ENCODE measurements at regions not wholly inside any gene's neighbourhood (a gene's known extent, or its start where the extent isn't known, plus 50 kb on each side); places are given as distances from the start of the nearest gene placed in this dataset.

GRCh38 chr5:9927106-9927505, 297.0 kb upstream of the TAS2R1 start:
- H3K9ac ChIP-seq (ENCODE audit: low read length), result no peak overlapping the region
- H3K27me3 ChIP-seq (ENCODE audit: insufficient read depth, low read depth, low read length), result no peaks in the 10 kb centered on the region
- H3K36me3 ChIP-seq (ENCODE audit: insufficient read depth, low read length), result no peaks in the 10 kb centered on the region
- H3K27ac ChIP-seq (ENCODE audit: low read length), result no peak overlapping the region
- TF ChIP-seq EZH2 (IDR thresholded peaks at IDR 0.05; ENCODE audit: borderline replicate concordance, insufficient read depth, low read length, poor library complexity, severe bottlenecking), result no peak
- H3K9me3 ChIP-seq (ENCODE audit: low read length), result no peaks in the 10 kb centered on the region
- no peak overlapping the region for H3K4me3 ChIP-seq (ENCODE audit: low read length)
- H3F3A ChIP-seq (ENCODE audit: insufficient read depth, low read length, poor library complexity, severe bottlenecking), result no peaks in the 10 kb centered on the region
- H3K9me2 ChIP-seq (ENCODE audit: insufficient read depth, low read length), result no peaks in the 10 kb centered on the region
- no peak overlapping the region for H3K4me2 ChIP-seq (ENCODE audit: low read length)
- H4K20me1 ChIP-seq (ENCODE audit: insufficient read depth), result no peaks in the 10 kb centered on the region
- no peak overlapping the region for H2AFZ ChIP-seq (ENCODE audit: low read depth, low read length)
- H3K79me2 ChIP-seq (replicated peaks; ENCODE audit: insufficient read depth, low read length), result no peaks in the 10 kb centered on the region

GRCh38 chr5:9924614-9925013, 294.5 kb upstream of the TAS2R1 start:
- Histone ChIP-seq H3K9me3 (ENCODE audit: low read length) (no peaks in the 10 kb centered on the region), H3K4me2 (ENCODE audit: low read length) (no peak overlapping the region), H3K9me2 (ENCODE audit: insufficient read depth, low read length) (no peaks in the 10 kb centered on the region), H3K27me3 (ENCODE audit: insufficient read depth, low read depth, low read length) (no peaks in the 10 kb centered on the region), H3K79me2 (replicated peaks; ENCODE audit: insufficient read depth, low read length) (no peaks in the 10 kb centered on the region), H3F3A (ENCODE audit: insufficient read depth, low read length, poor library complexity, severe bottlenecking) (no peaks in the 10 kb centered on the region), H4K20me1 (ENCODE audit: insufficient read depth) (no peaks in the 10 kb centered on the region), H2AFZ (ENCODE audit: low read depth, low read length) (no peak overlapping the region), H3K27ac (ENCODE audit: low read length) (no peak overlapping the region), H3K36me3 (ENCODE audit: insufficient read depth, low read length) (no peaks in the 10 kb centered on the region), H3K9ac (ENCODE audit: low read length) (no peak overlapping the region), H3K4me3 (ENCODE audit: low read length) (no peak overlapping the region)
- no peak for TF ChIP-seq EZH2 (IDR thresholded peaks at IDR 0.05; ENCODE audit: borderline replicate concordance, insufficient read depth, low read length, poor library complexity, severe bottlenecking)
- TF ChIP-seq EP300 (conservative IDR thresholded peaks at IDR 0.05; ENCODE audit: poor library complexity, severe bottlenecking), result no peak
- no peak for TF ChIP-seq POLR2AphosphoS5 (IDR thresholded peaks at IDR 0.05)
- no peak for TF ChIP-seq RAD21 (conservative IDR thresholded peaks at IDR 0.05)
- TF ChIP-seq REST (IDR thresholded peaks at IDR 0.05; ENCODE audit: borderline replicate concordance), result no peak
- TF ChIP-seq CTCF (IDR thresholded peaks at IDR 0.05; ENCODE audit: poor library complexity, severe bottlenecking), result no peak
- TF ChIP-seq SMC3 (conservative IDR thresholded peaks at IDR 0.05; ENCODE audit: poor library complexity), result no peak
- TF ChIP-seq MXI1 (conservative IDR thresholded peaks at IDR 0.05; ENCODE audit: poor library complexity, severe bottlenecking), result no peak
- TF ChIP-seq TAF1 (IDR thresholded peaks at IDR 0.05; ENCODE audit: low read depth), result no peak

GRCh38 chr5:9922719-9923118, 292.6 kb upstream of the TAS2R1 start:
- TF ChIP-seq REST (IDR thresholded peaks at IDR 0.05; ENCODE audit: borderline replicate concordance) (no peak), SMC3 (conservative IDR thresholded peaks at IDR 0.05; ENCODE audit: poor library complexity) (no peak), EZH2 (IDR thresholded peaks at IDR 0.05; ENCODE audit: borderline replicate concordance, insufficient read depth, low read length, poor library complexity, severe bottlenecking) (no peak), CTCF (IDR thresholded peaks at IDR 0.05; ENCODE audit: poor library complexity, severe bottlenecking) (no peak), EP300 (conservative IDR thresholded peaks at IDR 0.05; ENCODE audit: poor library complexity, severe bottlenecking) (no peak), POLR2AphosphoS5 (IDR thresholded peaks at IDR 0.05) (no peak)
- H3K27ac ChIP-seq (ENCODE audit: low read length), result no peak overlapping the region
- H2AFZ ChIP-seq (ENCODE audit: low read depth, low read length), result no peak overlapping the region
- no peaks in the 10 kb centered on the region for H3K9me3 ChIP-seq (ENCODE audit: low read length)
- H3F3A ChIP-seq (ENCODE audit: insufficient read depth, low read length, poor library complexity, severe bottlenecking), result no peaks in the 10 kb centered on the region
- H3K79me2 ChIP-seq (replicated peaks; ENCODE audit: insufficient read depth, low read length), result no peaks in the 10 kb centered on the region
- no peaks in the 10 kb centered on the region for H3K9me2 ChIP-seq (ENCODE audit: insufficient read depth, low read length)
- no peaks in the 10 kb centered on the region for H4K20me1 ChIP-seq (ENCODE audit: insufficient read depth)
- no peaks in the 10 kb centered on the region for H3K27me3 ChIP-seq (ENCODE audit: insufficient read depth, low read depth, low read length)
- no peak overlapping the region for H3K4me2 ChIP-seq (ENCODE audit: low read length)
- H3K4me3 ChIP-seq (ENCODE audit: low read length), result no peak overlapping the region
- no peak overlapping the region for H3K9ac ChIP-seq (ENCODE audit: low read length)
- no peaks in the 10 kb centered on the region for H3K36me3 ChIP-seq (ENCODE audit: insufficient read depth, low read length)

Data from neural cell (in vitro differentiated cells).